ENCODE measurements at regions not wholly inside any gene's neighbourhood (a gene's known extent, or its start where the extent isn't known, plus 50 kb on each side); places are given as distances from the start of the nearest gene placed in this dataset.

DNA sequence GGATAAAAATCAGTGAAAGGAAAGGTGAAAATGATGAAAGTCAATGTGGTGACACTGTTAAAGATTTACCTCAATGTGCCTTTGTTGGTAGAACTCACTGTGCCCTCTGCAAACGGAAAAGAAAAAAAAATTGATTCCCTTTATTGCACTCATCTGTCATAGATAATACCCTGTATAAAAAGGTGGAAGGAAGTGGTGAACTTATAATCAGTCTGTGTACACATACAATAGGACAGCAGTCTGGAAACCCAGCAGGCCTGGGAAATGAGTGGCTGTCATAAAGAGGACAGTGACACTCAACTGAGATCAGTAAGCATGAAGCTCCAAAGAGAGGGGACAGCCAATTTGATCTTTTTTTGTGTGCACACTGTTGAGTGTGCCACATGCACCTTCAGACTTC is 364.7 kb downstream of the NOVA1 start:
- Mint-ChIP-seq H3K9me3 (ENCODE audit: unreplicated experiment) (no peaks in the 10 kb centered on the region), H3K4me3 (ENCODE audit: unreplicated experiment) (no peak overlapping the region), H3K4me1 (ENCODE audit: unreplicated experiment) (no peaks in the 10 kb centered on the region), H3K27me3 (ENCODE audit: unreplicated experiment) (no peaks in the 10 kb centered on the region), H3K36me3 (ENCODE audit: low read depth, unreplicated experiment) (no peaks in the 10 kb centered on the region), H3K27ac (ENCODE audit: unreplicated experiment) (no peak overlapping the region)
- no peak for TF ChIP-seq CTCF (IDR thresholded peaks at IDR 0.05; ENCODE audit: unreplicated experiment)
- no peak for DNase-seq (ENCODE audit: low spot score)

GRCh38 chr14:26218861-26219260 is 379.0 kb downstream of the NOVA1 start:
- H3K27ac Mint-ChIP-seq (ENCODE audit: unreplicated experiment): no peak overlapping the region
- TF ChIP-seq CTCF (IDR thresholded peaks at IDR 0.05; ENCODE audit: unreplicated experiment): no peak
- DNase-seq (ENCODE audit: low spot score): no peak
- peaks cover 7% of the 10 kb centered on the region for H3K4me1 Mint-ChIP-seq (ENCODE audit: unreplicated experiment)
- no peak overlapping the region for H3K4me3 Mint-ChIP-seq (ENCODE audit: unreplicated experiment)
- no peaks in the 10 kb centered on the region for H3K36me3 Mint-ChIP-seq (ENCODE audit: low read depth, unreplicated experiment)
- H3K9me3 Mint-ChIP-seq (ENCODE audit: unreplicated experiment): no peaks in the 10 kb centered on the region
- H3K27me3 Mint-ChIP-seq (ENCODE audit: unreplicated experiment): no peaks in the 10 kb centered on the region

DNA sequence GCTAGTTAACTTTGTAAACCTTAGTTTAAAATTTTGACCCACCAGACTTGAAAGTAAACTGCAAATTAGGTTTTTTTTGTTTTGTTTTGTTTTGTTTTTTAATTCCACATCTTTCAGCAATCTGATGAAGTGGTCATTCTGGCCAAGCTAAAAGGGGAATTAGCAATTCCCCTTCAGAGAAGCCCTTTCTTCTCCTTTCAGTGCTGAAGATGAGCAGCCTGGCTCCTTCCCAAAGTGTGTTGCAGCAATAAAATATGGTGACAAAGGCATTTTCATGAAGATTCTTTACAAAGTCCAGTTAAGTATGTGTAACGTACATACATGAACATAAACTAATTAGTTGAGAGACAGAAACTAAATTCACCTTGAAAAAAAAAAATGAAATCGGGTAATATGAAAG is 380.1 kb downstream of the NOVA1 start:
- no peak overlapping the region for H3K27ac Mint-ChIP-seq (ENCODE audit: unreplicated experiment)
- H3K4me1 Mint-ChIP-seq (ENCODE audit: unreplicated experiment): peaks cover 7% of the 10 kb centered on the region
- H3K27me3 Mint-ChIP-seq (ENCODE audit: unreplicated experiment): no peaks in the 10 kb centered on the region
- no peaks in the 10 kb centered on the region for H3K36me3 Mint-ChIP-seq (ENCODE audit: low read depth, unreplicated experiment)
- DNase-seq (ENCODE audit: low spot score): no peak
- no peaks in the 10 kb centered on the region for H3K9me3 Mint-ChIP-seq (ENCODE audit: unreplicated experiment)
- no peak for TF ChIP-seq CTCF (IDR thresholded peaks at IDR 0.05; ENCODE audit: unreplicated experiment)
- no peak overlapping the region for H3K4me3 Mint-ChIP-seq (ENCODE audit: unreplicated experiment)

- peaks cover 7% of the 10 kb centered on the region for H3K4me1 Mint-ChIP-seq (ENCODE audit: unreplicated experiment)
- no peak for DNase-seq (ENCODE audit: low spot score)
- no peaks in the 10 kb centered on the region for H3K27me3 Mint-ChIP-seq (ENCODE audit: unreplicated experiment)
- H3K36me3 Mint-ChIP-seq (ENCODE audit: low read depth, unreplicated experiment): no peaks in the 10 kb centered on the region
- no peaks in the 10 kb centered on the region for H3K9me3 Mint-ChIP-seq (ENCODE audit: unreplicated experiment)
- H3K27ac Mint-ChIP-seq (ENCODE audit: unreplicated experiment): no peak overlapping the region
- no peak overlapping the region for H3K4me3 Mint-ChIP-seq (ENCODE audit: unreplicated experiment)
- no peak for TF ChIP-seq CTCF (IDR thresholded peaks at IDR 0.05; ENCODE audit: unreplicated experiment)
These were observed 381.0 kb downstream of the NOVA1 start for GRCh38 chr14:26216786-26217185.

GRCh38 chr14:26213846-26214575 is 383.8 kb downstream of the NOVA1 start:
- Mint-ChIP-seq H3K4me1 (ENCODE audit: unreplicated experiment) (peaks cover 1% of the 10 kb centered on the region), H3K27ac (ENCODE audit: unreplicated experiment) (no peak overlapping the region), H3K9me3 (ENCODE audit: unreplicated experiment) (no peaks in the 10 kb centered on the region), H3K4me3 (ENCODE audit: unreplicated experiment) (no peak overlapping the region), H3K36me3 (ENCODE audit: low read depth, unreplicated experiment) (no peaks in the 10 kb centered on the region), H3K27me3 (ENCODE audit: unreplicated experiment) (no peaks in the 10 kb centered on the region)
- DNase-seq (ENCODE audit: low spot score): no peak
- TF ChIP-seq CTCF (IDR thresholded peaks at IDR 0.05; ENCODE audit: unreplicated experiment): no peak

All from endothelial cell (in vitro differentiated cells).